ELR (cell line): ENCODE measurements at regions not wholly inside any gene's neighbourhood (a gene's known extent, or its start where the extent isn't known, plus 50 kb on each side); places are given as distances from the start of the nearest gene placed in this dataset.

Experiments used
- DNase-seq: peaks from one replicate; pipeline ENCODE4 v3.0.0-alpha.2; 2015; ENCODE audit warnings: low read depth

GRCh38 chr19:30217461-30217860, 154.7 kb upstream of the ZNF536 start:
- DNase-seq: no peak

GRCh38 chr19:30219702-30220101, 152.5 kb upstream of the ZNF536 start:
- DNase-seq: no peak

- no peak for DNase-seq
Measured at GRCh38 chr19:30221176-30221575, 151.0 kb upstream of the ZNF536 start.

GRCh38 chr19:30222428-30222873, 149.7 kb upstream of the ZNF536 start:
- DNase-seq: no peak

GRCh38 chr19:30222992-30223865, 149.0 kb upstream of the ZNF536 start:
- DNase-seq: no peak

GRCh38 chr19:30223866-30224688, 148.1 kb upstream of the ZNF536 start:
- no peak for DNase-seq

- DNase-seq: no peak
Measured at GRCh38 chr19:30224689-30225606, 147.2 kb upstream of the ZNF536 start.

GRCh38 chr19:30225676-30226463, 146.3 kb upstream of the ZNF536 start:
- no peak for DNase-seq

- no peak for DNase-seq
Measured at GRCh38 chr19:30226464-30227011, 145.6 kb upstream of the ZNF536 start.

- peak; percentile 6 for DNase-seq
Measured at GRCh38 chr19:30227012-30227621, 145.1 kb upstream of the ZNF536 start.

- peak; percentile 62 for DNase-seq
Measured at GRCh38 chr19:30227661-30228112, 144.5 kb upstream of the ZNF536 start.

- DNase-seq: no peak
Measured at GRCh38 chr19:30228113-30228834, 143.9 kb upstream of the ZNF536 start.

- DNase-seq: no peak
Measured at GRCh38 chr19:30228835-30229524, 143.2 kb upstream of the ZNF536 start.

- DNase-seq: no peak
Measured at GRCh38 chr19:30229525-30230174, 142.5 kb upstream of the ZNF536 start.

- DNase-seq: no peak
Measured at GRCh38 chr19:30231408-30232318, 140.5 kb upstream of the ZNF536 start.

GRCh38 chr19:30233375-30233774, 138.8 kb upstream of the ZNF536 start:
- no peak for DNase-seq

GRCh38 chr19:30235946-30236345, 136.2 kb upstream of the ZNF536 start:
- DNase-seq: no peak
